ENCODE measurements at regions not wholly inside any gene's neighbourhood (a gene's known extent, or its start where the extent isn't known, plus 50 kb on each side); places are given as distances from the start of the nearest gene placed in this dataset.
A peak's percentile ranks its signal among the peaks of the same experiment; 100 is the strongest.

DNA sequence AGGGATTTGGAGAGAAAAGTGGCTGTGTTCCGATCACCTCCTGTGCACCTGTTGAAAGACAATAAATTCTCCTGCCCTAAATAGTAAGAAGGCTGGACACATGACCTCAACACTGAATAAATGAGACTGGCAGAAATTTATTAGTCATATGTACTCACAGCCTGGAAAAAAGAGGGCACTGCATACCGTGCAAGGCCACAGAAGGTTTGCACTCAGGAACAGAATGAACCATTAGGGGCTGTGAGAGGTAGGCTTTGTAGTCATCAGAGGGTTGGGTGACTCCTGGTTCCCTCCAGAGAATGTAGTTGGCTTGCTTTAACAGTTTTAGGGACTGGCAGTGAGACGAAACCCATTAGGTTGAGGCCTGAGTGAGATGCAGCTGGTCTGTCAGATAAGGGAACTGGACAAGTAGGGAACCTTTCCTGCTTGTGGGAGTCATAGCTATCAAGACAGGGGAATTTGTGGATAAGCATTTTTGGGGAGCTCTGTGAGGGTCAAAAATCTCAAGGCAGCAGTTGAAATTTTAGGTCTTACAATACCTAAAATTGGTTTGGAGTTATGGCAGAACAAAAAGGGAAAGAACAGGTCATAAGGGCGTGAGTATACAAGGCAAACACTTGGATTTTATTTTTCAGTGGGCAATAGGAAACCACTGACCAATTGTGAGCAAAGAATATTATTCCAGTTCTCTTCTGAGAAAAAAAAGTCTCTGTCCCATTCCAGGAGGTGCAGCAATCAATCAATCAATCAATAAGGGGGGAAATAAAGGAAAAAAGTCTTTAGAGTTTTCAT lies 67.9 kb upstream of the BTN3A2 start:
- TF ChIP-seq, protein P1, sequence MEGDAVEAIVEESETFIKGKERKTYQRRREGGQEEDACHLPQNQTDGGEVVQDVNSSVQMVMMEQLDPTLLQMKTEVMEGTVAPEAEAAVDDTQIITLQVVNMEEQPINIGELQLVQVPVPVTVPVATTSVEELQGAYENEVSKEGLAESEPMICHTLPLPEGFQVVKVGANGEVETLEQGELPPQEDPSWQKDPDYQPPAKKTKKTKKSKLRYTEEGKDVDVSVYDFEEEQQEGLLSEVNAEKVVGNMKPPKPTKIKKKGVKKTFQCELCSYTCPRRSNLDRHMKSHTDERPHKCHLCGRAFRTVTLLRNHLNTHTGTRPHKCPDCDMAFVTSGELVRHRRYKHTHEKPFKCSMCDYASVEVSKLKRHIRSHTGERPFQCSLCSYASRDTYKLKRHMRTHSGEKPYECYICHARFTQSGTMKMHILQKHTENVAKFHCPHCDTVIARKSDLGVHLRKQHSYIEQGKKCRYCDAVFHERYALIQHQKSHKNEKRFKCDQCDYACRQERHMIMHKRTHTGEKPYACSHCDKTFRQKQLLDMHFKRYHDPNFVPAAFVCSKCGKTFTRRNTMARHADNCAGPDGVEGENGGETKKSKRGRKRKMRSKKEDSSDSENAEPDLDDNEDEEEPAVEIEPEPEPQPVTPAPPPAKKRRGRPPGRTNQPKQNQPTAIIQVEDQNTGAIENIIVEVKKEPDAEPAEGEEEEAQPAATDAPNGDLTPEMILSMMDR (IDR thresholded peaks at IDR 0.05): no peak
- no peak for TF ChIP-seq ZFX (IDR thresholded peaks at IDR 0.05; ENCODE audit: borderline replicate concordance)
- peak overlapping the region; percentile 57 for H3K27ac ChIP-seq

DNA sequence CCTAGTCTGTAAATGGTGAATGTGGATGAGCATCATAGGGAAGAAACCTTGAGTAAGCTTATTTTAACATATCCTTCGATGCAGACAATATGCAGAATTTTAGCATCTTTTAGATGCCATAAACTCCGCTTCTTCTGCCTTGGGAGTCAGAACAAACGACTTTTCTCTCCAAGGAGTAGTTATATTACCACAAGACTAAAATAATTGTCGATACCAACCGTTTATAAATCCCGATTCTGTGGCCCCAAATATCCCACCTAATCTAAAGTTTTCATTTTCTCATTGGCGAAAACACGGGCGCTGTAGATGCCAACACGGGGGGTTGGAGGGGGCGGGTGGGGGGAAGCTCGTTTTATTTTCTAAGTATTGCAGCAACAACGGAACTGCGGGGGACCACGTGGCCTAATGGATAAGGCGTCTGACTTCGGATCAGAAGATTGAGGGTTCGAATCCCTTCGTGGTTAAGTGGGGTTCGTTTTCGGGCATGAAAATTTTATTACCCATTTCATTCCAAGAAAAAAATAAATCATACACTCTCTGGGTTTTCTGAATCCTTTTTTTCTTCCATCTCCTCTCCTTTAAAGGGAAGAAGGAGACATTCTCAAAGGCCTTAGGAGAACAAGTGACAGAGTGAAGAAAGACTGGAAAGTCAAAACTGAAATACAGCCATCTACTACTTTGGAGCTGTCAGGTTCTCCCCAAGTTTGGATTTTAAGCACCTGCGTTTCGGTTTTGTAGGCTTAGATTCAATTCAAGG lies 65.5 kb upstream of the BTN3A2 start:
- H3K27ac ChIP-seq: no peak overlapping the region
- TF ChIP-seq ZFX (IDR thresholded peaks at IDR 0.05; ENCODE audit: borderline replicate concordance): no peak
- TF ChIP-seq, protein P1 (IDR thresholded peaks at IDR 0.05): no peak

DNA sequence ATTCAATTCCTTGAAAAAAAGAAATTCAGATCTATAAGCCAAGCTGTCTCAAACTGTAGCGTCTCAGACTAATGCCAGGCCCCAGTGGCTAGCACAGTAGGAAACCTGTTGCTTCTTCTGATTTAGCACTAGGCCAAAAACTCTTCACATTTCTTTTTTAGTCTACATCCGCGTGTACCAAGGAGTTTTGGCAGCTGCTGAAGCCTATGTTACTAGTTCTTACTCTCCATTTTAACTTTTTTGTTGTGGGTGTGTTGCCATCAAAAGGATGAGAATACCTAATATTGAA lies 65.0 kb upstream of the BTN3A2 start:
- TF ChIP-seq, protein P1 (IDR thresholded peaks at IDR 0.05): no peak
- TF ChIP-seq ZFX (IDR thresholded peaks at IDR 0.05; ENCODE audit: borderline replicate concordance): no peak
- H3K27ac ChIP-seq: no peak overlapping the region

DNA sequence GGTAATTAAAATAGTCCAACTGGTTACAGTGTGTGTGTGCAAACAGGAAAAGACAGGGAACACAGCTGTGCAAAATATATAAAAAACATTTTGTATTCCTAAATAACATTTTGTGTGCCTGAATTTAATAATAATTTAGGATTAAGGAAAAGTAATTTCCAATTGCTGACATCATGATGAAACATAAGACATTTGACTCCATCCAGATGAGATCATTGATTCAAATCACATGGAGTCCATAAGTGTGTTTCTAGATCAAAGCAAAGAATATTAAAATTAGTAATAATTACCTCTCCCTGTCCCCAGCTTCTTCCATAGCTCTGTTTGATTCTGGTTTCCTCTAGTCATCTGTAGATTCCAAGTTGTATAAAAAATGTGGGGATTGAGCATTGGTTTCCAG lies 64.6 kb upstream of the BTN3A2 start:
- H3K27ac ChIP-seq: no peak overlapping the region
- no peak for TF ChIP-seq ZFX (IDR thresholded peaks at IDR 0.05; ENCODE audit: borderline replicate concordance)
- TF ChIP-seq, protein P1 (IDR thresholded peaks at IDR 0.05): no peak

DNA sequence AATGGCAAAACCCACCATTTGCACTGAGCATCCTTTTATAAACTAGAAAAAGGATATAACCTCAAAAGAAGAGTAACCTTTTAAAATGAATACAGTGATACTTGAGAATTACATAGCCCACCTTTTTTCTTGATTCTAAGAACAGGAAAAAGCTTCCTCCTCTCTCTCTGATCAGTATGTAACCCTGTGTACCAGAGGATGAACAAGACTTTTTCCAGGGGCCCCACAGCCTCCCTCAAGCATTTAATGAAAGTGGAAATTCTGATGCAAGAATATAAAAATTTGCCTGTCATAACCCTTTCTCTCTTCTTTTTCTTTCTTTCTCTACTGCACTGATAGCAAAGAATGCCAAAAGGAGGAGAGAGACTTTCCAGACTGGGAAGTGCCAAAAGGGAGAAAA lies 64.2 kb upstream of the BTN3A2 start:
- no peak for TF ChIP-seq ZFX (IDR thresholded peaks at IDR 0.05; ENCODE audit: borderline replicate concordance)
- TF ChIP-seq, protein P1 (IDR thresholded peaks at IDR 0.05): no peak
- H3K27ac ChIP-seq: no peak overlapping the region

DNA sequence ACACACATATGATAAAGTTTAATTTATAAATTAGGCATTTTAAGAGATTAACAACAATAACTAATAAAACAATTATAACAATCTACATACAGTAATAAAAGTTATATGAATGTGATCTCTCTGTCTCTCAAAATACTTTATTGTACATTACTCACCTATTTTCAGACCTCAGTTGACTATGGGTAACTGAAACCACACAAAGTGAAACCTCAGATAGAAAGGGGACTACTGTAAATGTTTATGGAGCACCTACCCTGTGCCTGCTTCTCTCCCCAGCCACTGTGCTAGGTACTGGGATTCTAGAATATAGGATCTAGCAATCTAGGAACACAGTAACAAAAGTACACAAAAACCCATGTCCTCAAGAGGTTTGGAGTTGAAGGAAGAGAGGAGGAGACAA lies 63.4 kb upstream of the BTN3A2 start:
- no peak overlapping the region for H3K27ac ChIP-seq
- TF ChIP-seq, protein P1 (IDR thresholded peaks at IDR 0.05): no peak
- no peak for TF ChIP-seq ZFX (IDR thresholded peaks at IDR 0.05; ENCODE audit: borderline replicate concordance)

DNA sequence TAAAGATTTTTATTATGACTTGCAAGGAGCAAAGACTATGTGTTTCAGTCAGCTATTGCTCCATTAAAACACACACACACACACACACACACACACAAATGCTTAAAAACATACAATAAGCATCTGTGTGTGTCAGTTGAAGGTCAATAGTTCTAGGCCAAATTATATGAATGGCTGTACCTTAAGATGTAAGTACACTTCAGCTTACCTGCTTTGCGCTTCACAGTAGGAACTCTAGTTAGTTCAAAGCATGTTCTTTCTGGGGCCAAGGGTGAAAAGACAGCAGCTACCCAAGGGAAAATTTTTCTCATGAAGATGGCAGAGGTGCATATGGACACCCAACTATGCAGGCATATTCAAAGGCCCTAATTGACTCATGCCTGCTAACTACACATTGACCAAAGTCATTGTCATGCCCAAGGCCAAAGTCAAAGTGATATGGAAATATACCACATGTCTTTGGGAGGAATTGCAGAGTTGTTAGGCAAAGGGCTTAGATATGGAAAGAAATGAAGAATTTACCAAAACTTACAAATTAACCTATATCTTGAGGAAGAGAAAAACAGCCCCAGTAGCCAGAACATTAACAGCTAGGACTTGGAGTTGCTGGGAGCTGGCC lies 61.9 kb upstream of the BTN3A2 start:
- no peak overlapping the region for H3K27ac ChIP-seq

More for the DNA sequence above, 61.9 kb upstream of the BTN3A2 start:
- TF ChIP-seq, protein P1 (IDR thresholded peaks at IDR 0.05): no peak
- TF ChIP-seq ZFX (IDR thresholded peaks at IDR 0.05; ENCODE audit: borderline replicate concordance): no peak

Data from 22Rv1 (cell line).